SU-DHL-6 (cell line): ENCODE measurements at regions not wholly inside any gene's neighbourhood (a gene's known extent, or its start where the extent isn't known, plus 50 kb on each side); places are given as distances from the start of the nearest gene placed in this dataset.

Experiments
- H2AFZ ChIP-seq: fragments of 200-600 bp; sonication (generic); 2 replicates; pipeline ENCODE4 v1.6.1; 2014; ENCODE audit warnings: low read depth, mild to moderate bottlenecking, moderate library complexity, mixed read lengths, antibody characterized with exemption, low read length; ENCODE audit not compliant: severe bottlenecking
- H3F3A ChIP-seq: fragments of 200-600 bp; shearing (Covaris generic); 2 replicates; pipeline ENCODE4 v1.6.0; 2016; ENCODE audit warnings: antibody characterized with exemption, mild to moderate bottlenecking; ENCODE audit not compliant: insufficient read depth
- H3K27ac ChIP-seq: fragments of 200-600 bp; sonication (generic); 2 replicates; pipeline ENCODE4 v1.5.1; 2016; ENCODE audit warnings: low read depth, mild to moderate bottlenecking, low read length, moderate library complexity, mixed read lengths
- H3K27me3 ChIP-seq: fragments of 200-600 bp; sonication (generic), shearing (Covaris generic); 2 replicates; pipeline ENCODE4 v1.6.0; 2014; ENCODE audit warnings: mild to moderate bottlenecking, low read length
- H3K36me3 ChIP-seq: fragments of 200-600 bp; sonication (generic); 2 replicates; pipeline ENCODE4 v1.6.1; 2014; ENCODE audit warnings: mild to moderate bottlenecking, low read length, mixed read lengths
- H3K4me2 ChIP-seq: fragments of 300-600, 200-600 bp; shearing (Covaris generic), sonication (generic); 2 replicates; pipeline ENCODE4 v1.6.0; 2014; ENCODE audit warnings: low read length, low read depth, mild to moderate bottlenecking; ENCODE audit not compliant: poor library complexity, severe bottlenecking
- H3K4me3 ChIP-seq: fragments of 200-600 bp; sonication (generic); 2 replicates; pipeline ENCODE4 v1.5.1; 2014; ENCODE audit warnings: antibody characterized with exemption, low read length, mild to moderate bottlenecking, mixed read lengths; ENCODE audit not compliant: insufficient read depth, poor library complexity, severe bottlenecking
- H3K79me2 ChIP-seq: fragments of 200-600 bp; sonication (generic); 2 replicates; pipeline ENCODE4 v1.6.1; 2014; ENCODE audit warnings: mild to moderate bottlenecking, low read length, moderate library complexity; ENCODE audit not compliant: insufficient read depth
- H3K9ac ChIP-seq: fragments of 200-600 bp; sonication (generic); 2 replicates; pipeline ENCODE4 v1.7.0; 2014; ENCODE audit warnings: mild to moderate bottlenecking, low read length
- H3K9me2 ChIP-seq: fragments of 200-600 bp; sonication (generic); replicated peaks from 2 replicates; pipeline ENCODE4 v1.6.1; 2014; ENCODE audit warnings: low read length; ENCODE audit not compliant: insufficient read depth
- H3K9me3 ChIP-seq: fragments of 200-600 bp; sonication (generic); 2 replicates; pipeline ENCODE4 v1.6.1; 2014; ENCODE audit warnings: low read length, mixed read lengths; ENCODE audit not compliant: insufficient read depth
- H4K20me1 ChIP-seq: fragments of 200-600 bp; sonication (generic); 2 replicates; pipeline ENCODE4 v1.6.1; 2014; ENCODE audit warnings: low read depth, mild to moderate bottlenecking, antibody characterized with exemption, low read length, moderate library complexity, mixed read lengths
- EZH2phosphoT487 ChIP-seq: fragments of 200-600 bp; sonication (generic), shearing (Covaris generic); conservative IDR thresholded peaks from 2 replicates; pipeline ENCODE4 v1.6.1; 2018; ENCODE audit warnings: mild to moderate bottlenecking, antibody characterized with exemption, low read length, moderate library complexity, mixed read lengths
- TF ChIP-seq, protein P1 (sequence below): fragments of 200-600 bp; sonication (generic); IDR thresholded peaks from one replicate; pipeline ENCODE4 v1.5.1; 2017; ENCODE audit warnings: antibody characterized with exemption, mild to moderate bottlenecking, low read length, moderate library complexity; ENCODE audit not compliant: insufficient read depth, poor library complexity, severe bottlenecking

DNA sequence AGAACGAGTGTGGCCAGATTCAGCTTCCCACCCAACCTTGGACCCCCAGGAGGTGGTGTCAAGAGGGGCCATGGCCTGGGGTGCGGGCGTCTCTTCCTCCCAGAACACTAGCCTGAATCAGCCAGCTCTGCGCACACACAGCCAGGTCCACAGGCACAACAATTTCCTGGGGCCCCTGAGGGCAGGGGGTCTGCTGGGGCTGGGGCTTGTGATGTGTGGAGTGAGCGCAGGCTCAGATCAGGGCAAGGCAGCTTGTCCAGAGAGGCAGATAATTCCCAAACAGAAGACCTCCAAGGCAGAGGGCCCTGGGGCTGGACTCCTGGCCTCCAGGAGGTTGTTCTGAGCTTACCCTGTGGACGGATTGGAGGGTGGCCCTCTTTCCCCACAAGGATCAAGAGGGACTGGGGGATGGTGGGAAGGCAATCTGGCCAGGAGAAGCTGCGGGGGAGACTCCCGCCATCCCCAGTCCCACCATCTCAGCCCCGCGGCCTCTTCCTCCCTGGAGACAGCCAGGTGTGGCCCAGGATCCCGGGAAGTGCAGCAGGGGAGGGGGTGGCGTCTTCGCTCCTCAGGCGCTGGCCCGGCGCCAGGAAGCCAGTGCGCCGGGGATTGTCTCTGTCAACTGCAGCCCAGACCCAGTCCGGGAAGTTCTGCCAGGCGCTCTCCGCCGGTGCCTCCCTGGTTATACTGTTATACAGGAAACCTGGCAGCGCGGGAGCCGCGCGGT, 52.0 kb upstream of the AMZ2 start:
- peak overlapping the region; percentile 35 for H3K4me2 ChIP-seq
- peaks cover 10% of the 10 kb centered on the region; the same call in 1 of the 2 replicates for H3K79me2 ChIP-seq
- peaks cover 25% of the 10 kb centered on the region; the same call in 1 of the 2 replicates for H3K36me3 ChIP-seq
- H3K9ac ChIP-seq = no peak overlapping the region; the same call in 1 of the 2 replicates
- no peak for TF ChIP-seq EZH2phosphoT487
- TF ChIP-seq, protein P1, sequence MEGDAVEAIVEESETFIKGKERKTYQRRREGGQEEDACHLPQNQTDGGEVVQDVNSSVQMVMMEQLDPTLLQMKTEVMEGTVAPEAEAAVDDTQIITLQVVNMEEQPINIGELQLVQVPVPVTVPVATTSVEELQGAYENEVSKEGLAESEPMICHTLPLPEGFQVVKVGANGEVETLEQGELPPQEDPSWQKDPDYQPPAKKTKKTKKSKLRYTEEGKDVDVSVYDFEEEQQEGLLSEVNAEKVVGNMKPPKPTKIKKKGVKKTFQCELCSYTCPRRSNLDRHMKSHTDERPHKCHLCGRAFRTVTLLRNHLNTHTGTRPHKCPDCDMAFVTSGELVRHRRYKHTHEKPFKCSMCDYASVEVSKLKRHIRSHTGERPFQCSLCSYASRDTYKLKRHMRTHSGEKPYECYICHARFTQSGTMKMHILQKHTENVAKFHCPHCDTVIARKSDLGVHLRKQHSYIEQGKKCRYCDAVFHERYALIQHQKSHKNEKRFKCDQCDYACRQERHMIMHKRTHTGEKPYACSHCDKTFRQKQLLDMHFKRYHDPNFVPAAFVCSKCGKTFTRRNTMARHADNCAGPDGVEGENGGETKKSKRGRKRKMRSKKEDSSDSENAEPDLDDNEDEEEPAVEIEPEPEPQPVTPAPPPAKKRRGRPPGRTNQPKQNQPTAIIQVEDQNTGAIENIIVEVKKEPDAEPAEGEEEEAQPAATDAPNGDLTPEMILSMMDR = no peak
- no peaks in the 10 kb centered on the region for H3K9me2 ChIP-seq
- no peaks in the 10 kb centered on the region for H3K27me3 ChIP-seq
- no peaks in the 10 kb centered on the region for H3K9me3 ChIP-seq
- peaks cover 46% of the 10 kb centered on the region for H3F3A ChIP-seq
- H2AFZ ChIP-seq = no peak overlapping the region
- H3K4me3 ChIP-seq = no peak overlapping the region
- H3K27ac ChIP-seq = no peak overlapping the region
- peaks cover 27% of the 10 kb centered on the region for H4K20me1 ChIP-seq

DNA sequence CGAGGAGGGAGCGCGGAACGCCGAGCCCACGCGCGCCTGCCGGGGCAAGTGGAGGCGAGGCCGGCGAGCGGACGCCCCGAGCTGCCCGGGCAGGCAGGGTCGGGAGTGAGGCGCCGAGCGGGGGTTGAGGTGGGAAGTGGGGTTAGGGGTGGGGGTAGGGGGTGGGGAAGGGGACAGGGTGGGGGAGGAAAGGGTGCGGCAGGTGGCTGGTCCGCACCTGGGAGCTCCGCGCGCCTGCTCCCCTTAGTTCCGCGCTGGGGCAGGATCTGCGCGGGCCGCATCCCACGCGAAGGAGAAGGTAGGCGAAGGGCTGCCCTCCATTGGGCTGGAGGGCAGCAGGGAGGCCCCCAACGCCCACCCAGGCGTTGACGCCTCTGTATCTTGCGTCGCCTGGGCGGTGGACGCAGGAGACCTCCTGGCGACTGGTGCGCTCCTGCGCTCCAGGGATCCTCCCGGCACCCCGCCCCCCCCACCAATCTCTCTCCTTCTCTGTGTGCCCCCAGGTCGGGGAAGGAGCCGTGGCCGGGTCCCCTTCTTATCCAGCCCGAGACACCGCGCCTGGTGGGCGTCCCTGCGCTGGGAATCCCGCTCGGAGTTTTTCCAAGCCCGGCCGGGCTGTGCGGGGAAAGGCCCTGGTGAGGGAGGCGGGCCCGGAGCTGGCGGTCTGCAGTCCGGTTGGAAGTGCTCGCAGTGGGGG, 51.3 kb upstream of the AMZ2 start:
- peak overlapping the region; percentile 42 for H3K4me2 ChIP-seq
- H2AFZ ChIP-seq = no peak overlapping the region
- peaks cover 20% of the 10 kb centered on the region; the same call in 1 of the 2 replicates for H3K36me3 ChIP-seq
- H3K79me2 ChIP-seq = peaks cover 10% of the 10 kb centered on the region; the same call in 1 of the 2 replicates
- no peak overlapping the region for H3K4me3 ChIP-seq
- no peak overlapping the region for H3K27ac ChIP-seq
- H3K9ac ChIP-seq = peak overlapping the region; percentile 17; the same call in 1 of the 2 replicates
- TF ChIP-seq, protein P1 = no peak
- no peak for TF ChIP-seq EZH2phosphoT487
- H3K9me3 ChIP-seq = no peaks in the 10 kb centered on the region
- H3F3A ChIP-seq = peaks cover 41% of the 10 kb centered on the region
- H4K20me1 ChIP-seq = peaks cover 20% of the 10 kb centered on the region
- H3K9me2 ChIP-seq = no peaks in the 10 kb centered on the region
- no peaks in the 10 kb centered on the region for H3K27me3 ChIP-seq

DNA sequence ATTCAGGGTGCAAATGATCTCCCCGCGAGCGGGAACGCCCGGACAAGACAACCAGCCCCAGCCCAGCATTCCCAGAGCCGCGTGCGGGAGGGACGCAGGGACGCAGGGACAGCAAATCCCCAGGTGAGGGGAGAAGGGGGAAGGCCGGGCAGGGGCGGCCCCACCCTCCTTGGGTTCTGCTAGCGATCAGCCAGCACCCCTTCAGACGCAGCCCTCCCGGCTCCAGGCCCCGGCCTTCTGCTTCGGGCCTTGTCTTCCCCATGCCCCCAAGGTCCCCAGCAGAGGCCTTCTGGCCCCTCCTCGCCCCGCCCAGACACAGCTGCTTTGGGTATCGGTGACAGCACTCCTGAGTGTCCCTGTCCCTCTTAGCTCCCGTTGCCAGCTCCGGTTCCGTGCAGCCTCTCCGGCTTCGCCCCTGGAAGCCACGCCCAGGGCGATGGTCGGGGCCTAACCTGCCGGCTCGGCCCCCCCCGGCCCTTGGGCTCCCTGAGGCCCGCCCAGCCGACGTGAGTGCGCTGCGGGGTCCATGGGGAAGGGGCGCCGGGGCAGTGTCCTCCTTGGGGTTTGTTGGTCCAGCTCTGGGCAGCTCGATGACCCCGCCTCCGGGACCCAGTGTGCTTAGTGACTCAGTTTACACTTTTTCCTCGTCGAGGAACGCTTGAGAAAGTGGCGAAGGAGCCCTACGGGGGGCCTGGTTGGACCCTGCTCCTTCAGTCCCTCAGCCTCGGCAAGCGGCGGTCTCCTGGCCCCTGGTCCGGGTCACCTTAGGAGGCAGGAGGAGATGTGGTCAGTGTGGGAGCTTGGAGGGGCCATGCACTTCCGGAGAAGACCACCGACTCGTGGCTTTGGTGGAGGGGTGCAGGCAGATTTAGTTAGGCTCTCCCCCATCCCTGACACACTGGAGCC, 50.5 kb upstream of the AMZ2 start:
- no peaks in the 10 kb centered on the region for H3K9me2 ChIP-seq
- 0 out of 2 replicates have a peak, but pooled peaks cover 2% of the 10 kb centered on the region for H3K79me2 ChIP-seq
- TF ChIP-seq, protein P1 = no peak
- TF ChIP-seq EZH2phosphoT487 = no peak
- peaks cover 37% of the 10 kb centered on the region for H3F3A ChIP-seq
- peaks cover 14% of the 10 kb centered on the region; the same call in 1 of the 2 replicates for H3K36me3 ChIP-seq
- no peak overlapping the region for H3K27ac ChIP-seq
- H2AFZ ChIP-seq = no peak overlapping the region
- no peaks in the 10 kb centered on the region for H3K9me3 ChIP-seq
- H4K20me1 ChIP-seq = peaks cover 14% of the 10 kb centered on the region
- peak overlapping the region; percentile 17; the same call in 1 of the 2 replicates for H3K9ac ChIP-seq
- H3K27me3 ChIP-seq = no peaks in the 10 kb centered on the region
- H3K4me3 ChIP-seq = no peak overlapping the region
- peak overlapping the region; percentile 42 for H3K4me2 ChIP-seq
